PC-9 (cell line): ENCODE measurements at regions not wholly inside any gene's neighbourhood (a gene's known extent, or its start where the extent isn't known, plus 50 kb on each side); places are given as distances from the start of the nearest gene placed in this dataset.

Experiments
- BruUV-seq: library from RNA; stranded (reverse); fragments of 400-500 nt; replicated peaks from 2 replicates; lab custom pipeline; 2021; lab: Mats Ljungman, UMichigan
- CTCF ChIA-PET: fragments of 300-600 bp; sonication (Branson Sonifier 250); formaldehyde crosslinking; loops from one replicate; lab custom pipeline; 2022; ENCODE audit warnings: antibody characterized with exemption; lab: Charles Lee
- POLR2A ChIA-PET: fragments of 300-600 bp; sonication (Branson Sonifier 250); formaldehyde crosslinking; loops from one replicate; lab custom pipeline; 2022; ENCODE audit warnings: antibody characterized with exemption; ENCODE audit not compliant: unreplicated experiment; lab: Charles Lee
- DNase-seq, 2 experiments: peaks; one replicate each; pipeline versions ENCODE4 v3.0.0 to v3.0.0-alpha.2; 2015 to 2022; ENCODE audit warnings: mixed read lengths in 1 of 2
- H2AFZ ChIP-seq: fragments of 200-600 bp; sonication (generic); 2 replicates; pipeline ENCODE4 v1.8.1; 2017; ENCODE audit warnings: antibody characterized with exemption
- H3F3A ChIP-seq: fragments of 200-600 bp; sonication (generic); 2 replicates; pipeline ENCODE4 v1.8.1; 2017; ENCODE audit warnings: antibody characterized with exemption, mild to moderate bottlenecking, low read depth; ENCODE audit not compliant: insufficient read depth
- H3K27ac ChIP-seq: fragments of 200-600 bp; sonication (generic); 2 replicates; pipeline ENCODE4 v1.6.1; 2016; ENCODE audit warnings: mixed run types
- H3K27me3 ChIP-seq: fragments of 200-600 bp; sonication (generic); 2 replicates; pipeline ENCODE4 v1.6.1; 2016; ENCODE audit warnings: low read depth, mixed run types; ENCODE audit not compliant: insufficient read depth
- H3K36me3 ChIP-seq: fragments of 200-600 bp; sonication (generic); 2 replicates; pipeline ENCODE4 v1.6.1; 2016; ENCODE audit warnings: low read depth, mixed run types
- H3K4me1 ChIP-seq: fragments of 200-600 bp; sonication (generic); replicated peaks from 2 replicates; pipeline ENCODE4 v1.6.1; 2016; ENCODE audit warnings: mixed run types; ENCODE audit not compliant: insufficient read depth
- H3K4me2 ChIP-seq: fragments of 200-600 bp; sonication (generic); 2 replicates; pipeline ENCODE4 v1.6.1; 2017; ENCODE audit warnings: mixed run types
- H3K4me3 ChIP-seq: fragments of 200-600 bp; sonication (generic); 2 replicates; pipeline ENCODE4 v1.6.1; 2016; ENCODE audit warnings: mixed run types
- H3K79me2 ChIP-seq: fragments of 200-600 bp; sonication (generic); 2 replicates; pipeline ENCODE4 v1.6.1; 2017; ENCODE audit warnings: low read depth, mixed run types
- H3K9me2 ChIP-seq: fragments of 200-600 bp; sonication (generic); 2 replicates; pipeline ENCODE4 v1.8.1; 2017; ENCODE audit warnings: mild to moderate bottlenecking; ENCODE audit not compliant: insufficient read depth
- H3K9me3 ChIP-seq: fragments of 200-600 bp; sonication (generic); 2 replicates; pipeline ENCODE4 v1.8.1; 2016; ENCODE audit warnings: low read depth; ENCODE audit not compliant: insufficient read depth
- H4K20me1 ChIP-seq: fragments of 200-600 bp; sonication (generic); 2 replicates; pipeline ENCODE4 v1.8.1; 2017; ENCODE audit not compliant: insufficient read depth
- EZH2 ChIP-seq: fragments of 200-600 bp; sonication (generic); IDR thresholded peaks from 2 replicates; pipeline ENCODE4 v1.8.0; 2017; ENCODE audit warnings: antibody characterized with exemption, low read depth
- intact Hi-C: fragments of 100-400 bp; cut with micrococcal nuclease; formaldehyde crosslinking; loops from one replicate; pipeline ENCODE4 v1.10.0; 2022; ENCODE audit not compliant: unreplicated experiment
- TF ChIP-seq, protein P1 (sequence below): fragments of 200-600 bp; sonication (generic); conservative IDR thresholded peaks from 2 replicates; pipeline ENCODE4 v1.6.1; 2017; ENCODE audit warnings: mixed run types, antibody characterized with exemption, mild to moderate bottlenecking, moderate library complexity

DNA sequence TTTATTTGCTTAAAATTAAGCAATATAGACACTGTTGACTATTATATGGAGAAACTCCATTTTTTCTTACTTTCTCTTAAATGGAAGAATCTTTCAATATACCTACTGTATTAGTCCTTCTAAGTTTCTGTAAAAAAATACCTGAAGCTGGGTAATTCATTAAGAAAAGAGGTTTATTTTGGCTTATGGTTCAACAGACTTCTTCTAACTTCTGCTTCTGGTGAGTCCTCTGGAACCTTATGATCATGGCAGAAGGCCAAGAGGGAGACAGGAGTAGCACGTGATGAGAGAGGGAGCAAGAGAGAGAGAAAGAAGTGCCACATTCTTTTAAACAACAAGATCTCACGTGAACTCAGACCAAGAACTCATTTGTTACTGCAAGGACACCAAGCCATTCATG is 573.3 kb downstream of the MCTP2 start:
- Histone ChIP-seq H3K36me3 (no peaks in the 10 kb centered on the region), H2AFZ (no peak overlapping the region), H3K4me1 (no peaks in the 10 kb centered on the region), H3K9me2 (no peaks in the 10 kb centered on the region), H3K4me3 (no peak overlapping the region), H3K9me3 (no peaks in the 10 kb centered on the region), H3F3A (no peaks in the 10 kb centered on the region), H3K27me3 (peaks cover 6% of the 10 kb centered on the region), H4K20me1 (no peaks in the 10 kb centered on the region), H3K4me2 (no peak overlapping the region), H3K79me2 (no peaks in the 10 kb centered on the region), H3K27ac (no peak overlapping the region)
- no TSS peak for BruUV-seq
- ChIA-PET POLR2A (no interaction called here), CTCF (no interaction called here)
- DNase-seq = no peak
- TF ChIP-seq, protein P1, sequence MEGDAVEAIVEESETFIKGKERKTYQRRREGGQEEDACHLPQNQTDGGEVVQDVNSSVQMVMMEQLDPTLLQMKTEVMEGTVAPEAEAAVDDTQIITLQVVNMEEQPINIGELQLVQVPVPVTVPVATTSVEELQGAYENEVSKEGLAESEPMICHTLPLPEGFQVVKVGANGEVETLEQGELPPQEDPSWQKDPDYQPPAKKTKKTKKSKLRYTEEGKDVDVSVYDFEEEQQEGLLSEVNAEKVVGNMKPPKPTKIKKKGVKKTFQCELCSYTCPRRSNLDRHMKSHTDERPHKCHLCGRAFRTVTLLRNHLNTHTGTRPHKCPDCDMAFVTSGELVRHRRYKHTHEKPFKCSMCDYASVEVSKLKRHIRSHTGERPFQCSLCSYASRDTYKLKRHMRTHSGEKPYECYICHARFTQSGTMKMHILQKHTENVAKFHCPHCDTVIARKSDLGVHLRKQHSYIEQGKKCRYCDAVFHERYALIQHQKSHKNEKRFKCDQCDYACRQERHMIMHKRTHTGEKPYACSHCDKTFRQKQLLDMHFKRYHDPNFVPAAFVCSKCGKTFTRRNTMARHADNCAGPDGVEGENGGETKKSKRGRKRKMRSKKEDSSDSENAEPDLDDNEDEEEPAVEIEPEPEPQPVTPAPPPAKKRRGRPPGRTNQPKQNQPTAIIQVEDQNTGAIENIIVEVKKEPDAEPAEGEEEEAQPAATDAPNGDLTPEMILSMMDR = no peak
- no peak for TF ChIP-seq EZH2
- intact Hi-C loops = no loop called here

DNA sequence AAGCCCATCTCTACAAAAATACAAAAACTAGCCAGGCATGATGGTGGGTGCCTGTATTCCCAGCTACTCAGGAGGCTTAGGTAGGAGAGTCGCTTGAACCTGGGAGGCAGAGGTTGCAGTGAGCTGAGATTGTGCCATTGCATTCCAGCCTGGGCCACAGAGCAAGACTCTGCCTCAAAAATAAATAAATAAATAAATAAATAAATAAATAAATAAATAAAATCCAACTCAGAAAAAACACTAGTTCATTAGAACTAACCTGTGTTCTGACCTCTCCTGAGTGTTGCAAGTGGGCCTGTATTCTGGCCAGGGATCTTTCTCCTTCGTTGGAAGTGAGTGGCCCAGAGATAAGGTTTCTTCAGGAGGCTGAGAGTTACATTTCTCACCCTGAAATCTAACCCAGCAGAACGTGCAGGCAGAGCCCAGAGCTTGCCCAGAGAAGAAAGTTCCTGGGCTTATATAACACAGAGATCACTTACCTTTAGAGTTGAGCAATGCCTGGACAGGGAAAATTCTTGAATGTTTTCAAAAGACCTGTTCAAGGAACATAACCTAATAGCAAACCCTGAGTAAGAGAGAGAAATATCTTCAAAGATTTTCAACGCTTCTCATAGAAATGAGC is 583.9 kb downstream of the MCTP2 start:
- H3K9me3 ChIP-seq = no peaks in the 10 kb centered on the region
- intact Hi-C loops = no loop called here
- H3F3A ChIP-seq = no peaks in the 10 kb centered on the region
- no peak overlapping the region for H3K4me3 ChIP-seq
- no TSS peak for BruUV-seq
- H3K36me3 ChIP-seq = no peaks in the 10 kb centered on the region
- no peaks in the 10 kb centered on the region for H4K20me1 ChIP-seq
- H3K27me3 ChIP-seq = peaks cover 7% of the 10 kb centered on the region; the same call in 1 of the 2 replicates
- no peak overlapping the region for H3K27ac ChIP-seq
- ChIA-PET CTCF (no interaction called here), POLR2A (no interaction called here)
- H2AFZ ChIP-seq = no peak overlapping the region
- no peaks in the 10 kb centered on the region for H3K9me2 ChIP-seq
- DNase-seq = no peak
- no peaks in the 10 kb centered on the region for H3K4me1 ChIP-seq
- H3K79me2 ChIP-seq = no peaks in the 10 kb centered on the region
- no peak for TF ChIP-seq EZH2
- TF ChIP-seq, protein P1 = no peak
- H3K4me2 ChIP-seq = no peak overlapping the region

DNA sequence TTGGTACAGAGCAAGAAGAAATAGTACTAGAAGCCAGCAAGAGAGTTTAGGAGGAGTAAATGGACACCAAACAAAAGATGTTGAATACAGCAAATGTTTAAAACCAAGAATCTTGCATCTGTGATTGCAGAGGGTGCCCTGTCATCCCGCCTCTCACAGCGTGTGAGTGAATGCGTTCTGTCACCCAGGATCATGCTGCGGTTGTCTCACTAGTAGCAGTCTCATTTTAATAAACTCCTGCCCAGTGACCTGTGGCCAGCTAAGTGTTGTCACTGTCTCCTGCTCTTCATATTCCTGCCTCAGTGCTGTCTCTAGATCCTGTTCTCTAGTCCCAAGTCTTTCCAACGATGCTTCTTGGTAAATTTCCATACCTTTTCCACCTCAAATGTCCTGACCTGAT is 584.6 kb downstream of the MCTP2 start:
- no peaks in the 10 kb centered on the region for H3K9me2 ChIP-seq
- no peak overlapping the region for H2AFZ ChIP-seq
- H3K4me3 ChIP-seq = no peak overlapping the region
- TF ChIP-seq EZH2 = no peak
- TF ChIP-seq, protein P1 = no peak
- H3F3A ChIP-seq = no peaks in the 10 kb centered on the region
- no peaks in the 10 kb centered on the region for H3K36me3 ChIP-seq
- BruUV-seq = no TSS peak
- H3K4me2 ChIP-seq = no peak overlapping the region
- no peaks in the 10 kb centered on the region for H3K9me3 ChIP-seq
- no peaks in the 10 kb centered on the region for H3K4me1 ChIP-seq
- H3K27ac ChIP-seq = no peak overlapping the region
- CTCF ChIA-PET = no interaction called here
- POLR2A ChIA-PET = no interaction called here
- intact Hi-C loops = no loop called here
- H3K27me3 ChIP-seq = peaks cover 2% of the 10 kb centered on the region; the same call in 1 of the 2 replicates
- H4K20me1 ChIP-seq = no peaks in the 10 kb centered on the region
- no peak for DNase-seq
- H3K79me2 ChIP-seq = no peaks in the 10 kb centered on the region
